Inferior parietal cortex (tissue), 1 donor: ENCODE measurements at regions not wholly inside any gene's neighbourhood (a gene's known extent, or its start where the extent isn't known, plus 50 kb on each side); places are given as distances from the start of the nearest gene placed in this dataset.

Source experiments
- DNase-seq: peaks from one replicate; pipeline ENCODE4 v3.0.0-alpha.2; 2016; ENCODE audit errors: extremely low spot score

- DNase-seq = no peak
Measured at GRCh38 chr2:222146488-222146887, 152.3 kb downstream of the PAX3 start.

- DNase-seq = no peak
Measured at GRCh38 chr2:222142027-222142426, 156.8 kb downstream of the PAX3 start.

GRCh38 chr2:222136106-222136630, 162.6 kb downstream of the PAX3 start:
- DNase-seq = no peak

GRCh38 chr2:222134654-222135053, 164.1 kb downstream of the PAX3 start:
- DNase-seq = no peak

GRCh38 chr2:222133897-222134296, 164.9 kb downstream of the PAX3 start:
- no peak for DNase-seq

- no peak for DNase-seq
Measured at GRCh38 chr2:222130855-222131254, 167.9 kb downstream of the PAX3 start.

GRCh38 chr2:222127660-222128059, 171.1 kb downstream of the PAX3 start:
- no peak for DNase-seq

GRCh38 chr2:222120933-222121332, 177.9 kb downstream of the PAX3 start:
- no peak for DNase-seq

GRCh38 chr2:222115296-222115695, 183.5 kb downstream of the PAX3 start:
- DNase-seq = no peak

- DNase-seq = no peak
Measured at GRCh38 chr2:222108957-222109585, 189.7 kb downstream of the PAX3 start.

- no peak for DNase-seq
Measured at GRCh38 chr2:222108497-222108896, 190.3 kb downstream of the PAX3 start.

- no peak for DNase-seq
Measured at GRCh38 chr2:222105046-222105445, 193.8 kb downstream of the PAX3 start.

GRCh38 chr2:222102575-222103349, 196.0 kb downstream of the PAX3 start:
- DNase-seq = no peak

- DNase-seq = no peak
Measured at GRCh38 chr2:222100704-222101699, 197.8 kb downstream of the PAX3 start.

GRCh38 chr2:222088561-222088960, 210.2 kb downstream of the PAX3 start:
- DNase-seq = no peak

GRCh38 chr2:222087998-222088397, 210.8 kb downstream of the PAX3 start:
- DNase-seq = no peak

GRCh38 chr2:222082201-222082600, 216.6 kb downstream of the PAX3 start:
- no peak for DNase-seq

GRCh38 chr2:222080141-222080540, 218.7 kb downstream of the PAX3 start:
- no peak for DNase-seq

- DNase-seq = no peak
Measured at GRCh38 chr2:222076973-222077690, 221.7 kb downstream of the PAX3 start.

- DNase-seq = no peak
Measured at GRCh38 chr2:222074674-222075073, 224.1 kb downstream of the PAX3 start.

GRCh38 chr2:222071911-222072310, 226.9 kb downstream of the PAX3 start:
- no peak for DNase-seq
